ENCODE measurements at regions not wholly inside any gene's neighbourhood (a gene's known extent, or its start where the extent isn't known, plus 50 kb on each side); places are given as distances from the start of the nearest gene placed in this dataset.

- no peak for TF ChIP-seq POLR2A (IDR thresholded peaks at IDR 0.05)
- no peak for TF ChIP-seq CTCF (IDR thresholded peaks at IDR 0.05)
- no peak for TF ChIP-seq POLR2AphosphoS5 (IDR thresholded peaks at IDR 0.05)
- no peak for TF ChIP-seq EP300 (IDR thresholded peaks at IDR 0.05)
Observed at GRCh38 chr2:236802862-236803261, 233.2 kb downstream of the ACKR3 start.
